Panc1 (cell line): ENCODE measurements at regions not wholly inside any gene's neighbourhood (a gene's known extent, or its start where the extent isn't known, plus 50 kb on each side); places are given as distances from the start of the nearest gene placed in this dataset.

ENCODE experiments used
- ATAC-seq: fragments of 200-7000 bp; cut with Tn5 transposase; 2 replicates; pipeline ENCODE4 v1.9.1; 2020; ENCODE audit warnings: mild to moderate bottlenecking, moderate library complexity
- BruUV-seq: library from RNA; stranded (reverse); fragments of 400-500 nt; replicated peaks from 2 replicates; lab custom pipeline; 2021; lab: Mats Ljungman, UMichigan
- CTCF ChIA-PET: fragments of 300-600 bp; sonication (Branson Sonifier 250); formaldehyde crosslinking; loops from one replicate; lab custom pipeline; 2022; ENCODE audit warnings: antibody characterized with exemption; lab: Charles Lee
- POLR2A ChIA-PET: fragments of 300-600 bp; sonication (Branson Sonifier 250); formaldehyde crosslinking; loops from one replicate; lab custom pipeline; 2022; ENCODE audit warnings: antibody characterized with exemption; lab: Charles Lee
- DNase-seq: peaks from one replicate; pipeline ENCODE4 v3.0.0-alpha.2; 2010; ENCODE audit warnings: low read depth, low spot score
- H3K27ac ChIP-seq: 2 replicates; pipeline ENCODE4 v1.5.1; 2011; ENCODE audit warnings: mild to moderate bottlenecking, low read length, inconsistent platforms
- H3K27me3 ChIP-seq: fragments of 200-500 bp; sonication (Bioruptor generic); 2 replicates; pipeline ENCODE4 v1.6.0; 2014; ENCODE audit warnings: low read length, inconsistent platforms; ENCODE audit not compliant: control insufficient read depth, insufficient read depth
- H3K36me3 ChIP-seq: fragments of 200-500 bp; sonication (Bioruptor generic); 2 replicates; pipeline ENCODE4 v1.5.1; 2014; ENCODE audit warnings: inconsistent platforms, mild to moderate bottlenecking, low read length, moderate library complexity; ENCODE audit not compliant: control insufficient read depth, insufficient read depth
- H3K4me1 ChIP-seq: 2 replicates; pipeline ENCODE4 v1.5.1; 2011; ENCODE audit warnings: inconsistent platforms, mild to moderate bottlenecking, low read length, moderate library complexity; ENCODE audit not compliant: control insufficient read depth, insufficient read depth
- H3K4me3 ChIP-seq, 2 experiments: 2 replicates each; pipeline ENCODE4 v1.5.1; 2011 to 2012; ENCODE audit warnings: low read depth in 2 of 2, low read length in 2 of 2, mild to moderate bottlenecking in 2 of 2, inconsistent platforms in 1 of 2, moderate library complexity in 1 of 2
- H3K9me3 ChIP-seq: fragments of 200-500 bp; sonication (Bioruptor generic); 2 replicates; pipeline ENCODE4 v1.5.1; 2014; ENCODE audit warnings: low read depth, mild to moderate bottlenecking, inconsistent platforms, low read length, moderate library complexity; ENCODE audit not compliant: control insufficient read depth, insufficient read depth
- POLR2AphosphoS5 ChIP-seq: IDR thresholded peaks from 2 replicates; pipeline ENCODE4 v1.6.1; 2012; ENCODE audit warnings: mild to moderate bottlenecking, low read depth, low read length, moderate library complexity
- SIN3A ChIP-seq: IDR thresholded peaks from 2 replicates; pipeline ENCODE4 v1.6.1; 2012; ENCODE audit warnings: low read depth, mild to moderate bottlenecking, low read length, moderate library complexity, borderline replicate concordance; ENCODE audit not compliant: insufficient read depth
- TCF7L2 ChIP-seq: IDR thresholded peaks from 2 replicates; pipeline ENCODE4 v1.6.1; 2011; ENCODE audit warnings: mild to moderate bottlenecking, low read depth, low read length, inconsistent platforms
- in situ Hi-C: cut with HindIII; loops from 2 replicates; pipeline ENCODE4 v1.10.0; 2016; ENCODE audit warnings: low sequenced_read_pairs, low pct_unique_long_range_greater_than_20kb
- intact Hi-C: fragments of 100-400 bp; cut with micrococcal nuclease; formaldehyde crosslinking; loops from one replicate; pipeline ENCODE4 v1.10.0; 2022; ENCODE audit not compliant: unreplicated experiment
- TF ChIP-seq, protein P1 (sequence below): fragments of 450-650 bp; IDR thresholded peaks from 2 replicates; pipeline ENCODE4 v1.5.1; 2017; ENCODE audit warnings: mild to moderate bottlenecking
- TF ChIP-seq, protein P2 (sequence below), 2 experiments: IDR thresholded peaks; 2 replicates each; pipeline ENCODE4 v1.6.1; 2011 to 2012; ENCODE audit warnings: low read depth in 2 of 2, control low read depth in 1 of 2, low read length in 1 of 2, mild to moderate bottlenecking in 1 of 2, moderate library complexity in 1 of 2; ENCODE audit not compliant: insufficient read depth in 1 of 2

DNA sequence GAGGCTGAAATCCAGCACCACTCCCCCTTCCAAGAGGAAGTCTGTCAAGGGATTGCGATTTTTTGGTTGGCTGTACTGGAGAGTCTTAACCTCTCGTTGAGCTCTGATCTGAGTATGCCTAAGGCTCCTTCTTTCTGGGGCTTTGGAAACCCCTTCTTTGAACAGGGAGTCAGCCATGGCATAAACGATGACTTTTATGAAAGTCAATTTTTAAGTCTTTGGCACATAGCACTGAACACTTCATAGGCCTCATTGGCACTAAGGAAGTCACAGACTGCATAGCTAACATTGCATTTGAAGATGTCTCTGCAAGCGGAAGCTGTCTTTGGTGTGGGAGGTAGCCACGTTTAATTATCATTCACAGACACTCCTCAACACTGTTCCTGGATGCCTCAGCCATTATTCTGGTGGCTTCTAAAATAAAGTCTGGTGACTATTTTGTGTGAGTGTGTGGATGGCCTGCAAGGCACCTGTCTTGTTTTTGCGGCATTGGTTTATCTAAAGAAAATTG is 148.2 kb upstream of the NCK2 start:
- no TSS peak for BruUV-seq
- TF ChIP-seq POLR2AphosphoS5 (no peak), SIN3A (no peak), TCF7L2 (no peak)
- ATAC-seq: no peak
- Histone ChIP-seq H3K4me3 (no peak overlapping the region), H3K27me3 (no peaks in the 10 kb centered on the region), H3K27ac (no peak overlapping the region), H3K9me3 (no peaks in the 10 kb centered on the region), H3K4me1 (0 out of 2 replicates have a peak, but pooled peaks cover 3% of the 10 kb centered on the region), H3K36me3 (no peaks in the 10 kb centered on the region)
- no peak for DNase-seq
- ChIA-PET POLR2A (no interaction called here), CTCF (no interaction called here)
- intact Hi-C loops: no loop called here
- in situ Hi-C loops: no loop called here

DNA sequence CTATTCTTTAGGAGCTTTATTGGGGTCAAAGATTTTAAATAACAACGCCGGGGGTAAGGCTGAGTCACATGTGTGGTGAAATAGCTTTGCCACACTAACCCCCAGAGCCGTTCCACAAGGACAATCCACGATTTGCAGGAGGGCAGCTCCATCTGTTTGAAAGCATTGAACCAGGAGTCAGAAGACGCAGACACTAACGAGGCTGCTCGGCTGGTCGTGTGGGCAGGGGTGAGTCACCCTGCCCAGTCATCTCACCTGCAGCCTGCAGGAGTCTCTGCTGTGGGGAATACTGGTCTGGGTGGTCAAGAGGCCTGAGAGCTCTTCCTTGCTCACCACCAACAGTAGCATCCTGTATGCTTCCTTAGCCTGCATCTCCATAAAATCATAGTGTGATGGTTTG is 149.2 kb upstream of the NCK2 start:
- 0 out of 2 replicates have a peak, but pooled peaks cover 3% of the 10 kb centered on the region for H3K4me1 ChIP-seq
- POLR2A ChIA-PET: no interaction called here
- ATAC-seq (peak; percentile 73; the same call in 1 of the 2 replicates), DNase-seq (no peak)
- in situ Hi-C loops (no loop called here), intact Hi-C loops (no loop called here)
- no peak for TF ChIP-seq SIN3A
- BruUV-seq: no TSS peak
- H3K4me3 ChIP-seq: no peak overlapping the region
- CTCF ChIA-PET: no interaction called here
- H3K27ac ChIP-seq: no peak overlapping the region
- no peaks in the 10 kb centered on the region for H3K9me3 ChIP-seq
- H3K36me3 ChIP-seq: no peaks in the 10 kb centered on the region
- no peaks in the 10 kb centered on the region for H3K27me3 ChIP-seq

DNA sequence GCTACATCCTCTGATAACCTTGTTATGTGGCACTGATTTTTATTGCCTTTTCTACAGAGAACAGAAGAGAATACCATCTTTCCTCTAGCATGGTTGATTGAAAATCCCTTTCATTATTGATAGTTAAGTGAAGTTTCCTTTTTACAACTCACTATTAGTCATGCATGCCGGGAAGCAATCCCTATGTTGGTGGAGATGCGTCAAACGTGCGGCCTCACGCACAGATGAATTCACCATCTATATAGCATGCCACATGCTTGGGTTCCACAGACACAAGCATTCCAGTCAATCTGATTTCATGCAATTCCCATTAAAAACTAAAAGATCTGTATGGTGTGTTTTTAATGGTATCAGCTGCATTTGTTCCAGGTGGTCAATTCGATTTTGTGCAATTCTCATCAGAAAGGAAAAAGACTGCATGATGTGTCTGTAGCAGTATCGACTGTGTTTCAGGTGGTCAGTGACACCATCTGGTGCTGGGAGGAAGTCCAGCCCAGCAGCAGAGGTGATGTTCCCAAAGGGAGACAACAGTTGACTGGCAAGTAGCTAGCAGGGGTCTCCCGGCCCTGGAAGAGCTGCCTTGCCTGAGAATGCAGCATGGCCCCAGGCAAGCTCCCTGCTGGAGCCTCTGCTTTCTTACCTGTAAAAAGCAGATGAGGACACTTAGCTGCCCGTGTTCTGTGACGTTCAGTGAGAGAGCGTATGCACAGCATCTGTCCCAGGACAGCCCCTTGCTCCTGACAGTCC is 151.3 kb upstream of the NCK2 start:
- Histone ChIP-seq H3K4me3 (no peak overlapping the region), H3K9me3 (no peaks in the 10 kb centered on the region), H3K27ac (no peak overlapping the region), H3K27me3 (no peaks in the 10 kb centered on the region), H3K4me1 (0 out of 2 replicates have a peak, but pooled peaks cover 3% of the 10 kb centered on the region), H3K36me3 (no peaks in the 10 kb centered on the region)
- in situ Hi-C loops: no loop called here
- no peak for DNase-seq
- no peak for TF ChIP-seq POLR2AphosphoS5
- TF ChIP-seq, protein P1, sequence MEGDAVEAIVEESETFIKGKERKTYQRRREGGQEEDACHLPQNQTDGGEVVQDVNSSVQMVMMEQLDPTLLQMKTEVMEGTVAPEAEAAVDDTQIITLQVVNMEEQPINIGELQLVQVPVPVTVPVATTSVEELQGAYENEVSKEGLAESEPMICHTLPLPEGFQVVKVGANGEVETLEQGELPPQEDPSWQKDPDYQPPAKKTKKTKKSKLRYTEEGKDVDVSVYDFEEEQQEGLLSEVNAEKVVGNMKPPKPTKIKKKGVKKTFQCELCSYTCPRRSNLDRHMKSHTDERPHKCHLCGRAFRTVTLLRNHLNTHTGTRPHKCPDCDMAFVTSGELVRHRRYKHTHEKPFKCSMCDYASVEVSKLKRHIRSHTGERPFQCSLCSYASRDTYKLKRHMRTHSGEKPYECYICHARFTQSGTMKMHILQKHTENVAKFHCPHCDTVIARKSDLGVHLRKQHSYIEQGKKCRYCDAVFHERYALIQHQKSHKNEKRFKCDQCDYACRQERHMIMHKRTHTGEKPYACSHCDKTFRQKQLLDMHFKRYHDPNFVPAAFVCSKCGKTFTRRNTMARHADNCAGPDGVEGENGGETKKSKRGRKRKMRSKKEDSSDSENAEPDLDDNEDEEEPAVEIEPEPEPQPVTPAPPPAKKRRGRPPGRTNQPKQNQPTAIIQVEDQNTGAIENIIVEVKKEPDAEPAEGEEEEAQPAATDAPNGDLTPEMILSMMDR: no peak; the same call in 1 of the 2 replicates
- TF ChIP-seq, protein P2, sequence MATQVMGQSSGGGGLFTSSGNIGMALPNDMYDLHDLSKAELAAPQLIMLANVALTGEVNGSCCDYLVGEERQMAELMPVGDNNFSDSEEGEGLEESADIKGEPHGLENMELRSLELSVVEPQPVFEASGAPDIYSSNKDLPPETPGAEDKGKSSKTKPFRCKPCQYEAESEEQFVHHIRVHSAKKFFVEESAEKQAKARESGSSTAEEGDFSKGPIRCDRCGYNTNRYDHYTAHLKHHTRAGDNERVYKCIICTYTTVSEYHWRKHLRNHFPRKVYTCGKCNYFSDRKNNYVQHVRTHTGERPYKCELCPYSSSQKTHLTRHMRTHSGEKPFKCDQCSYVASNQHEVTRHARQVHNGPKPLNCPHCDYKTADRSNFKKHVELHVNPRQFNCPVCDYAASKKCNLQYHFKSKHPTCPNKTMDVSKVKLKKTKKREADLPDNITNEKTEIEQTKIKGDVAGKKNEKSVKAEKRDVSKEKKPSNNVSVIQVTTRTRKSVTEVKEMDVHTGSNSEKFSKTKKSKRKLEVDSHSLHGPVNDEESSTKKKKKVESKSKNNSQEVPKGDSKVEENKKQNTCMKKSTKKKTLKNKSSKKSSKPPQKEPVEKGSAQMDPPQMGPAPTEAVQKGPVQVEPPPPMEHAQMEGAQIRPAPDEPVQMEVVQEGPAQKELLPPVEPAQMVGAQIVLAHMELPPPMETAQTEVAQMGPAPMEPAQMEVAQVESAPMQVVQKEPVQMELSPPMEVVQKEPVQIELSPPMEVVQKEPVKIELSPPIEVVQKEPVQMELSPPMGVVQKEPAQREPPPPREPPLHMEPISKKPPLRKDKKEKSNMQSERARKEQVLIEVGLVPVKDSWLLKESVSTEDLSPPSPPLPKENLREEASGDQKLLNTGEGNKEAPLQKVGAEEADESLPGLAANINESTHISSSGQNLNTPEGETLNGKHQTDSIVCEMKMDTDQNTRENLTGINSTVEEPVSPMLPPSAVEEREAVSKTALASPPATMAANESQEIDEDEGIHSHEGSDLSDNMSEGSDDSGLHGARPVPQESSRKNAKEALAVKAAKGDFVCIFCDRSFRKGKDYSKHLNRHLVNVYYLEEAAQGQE (IDR thresholded peaks at IDR 0.05; ENCODE audit: insufficient read depth in 1 of 2, low read depth in 2 of 2, low read length in 1 of 2): no peak
- TF ChIP-seq SIN3A: no peak
- TF ChIP-seq TCF7L2: no peak
- ATAC-seq: no peak
- intact Hi-C loops: no loop called here
- BruUV-seq: no TSS peak
- CTCF ChIA-PET: no interaction called here
- POLR2A ChIA-PET: no interaction called here
